Activated CD4-positive, alpha-beta T cell treated with anti-CD3 and anti-CD28 coated beads, Interleukin-2, Interleukin-4, amounts not matched to agents 100 ng/mL and 50 ng/mL, durations not matched to agents 16 hours and 8 hours (primary cell): ENCODE measurements at regions not wholly inside any gene's neighbourhood (a gene's known extent, or its start where the extent isn't known, plus 50 kb on each side); places are given as distances from the start of the nearest gene placed in this dataset.

ENCODE experiments used
- DNase-seq: peaks from one replicate; pipeline ENCODE4 v3.0.0-alpha.2; 2020; ENCODE audit warnings: low spot score

DNA sequence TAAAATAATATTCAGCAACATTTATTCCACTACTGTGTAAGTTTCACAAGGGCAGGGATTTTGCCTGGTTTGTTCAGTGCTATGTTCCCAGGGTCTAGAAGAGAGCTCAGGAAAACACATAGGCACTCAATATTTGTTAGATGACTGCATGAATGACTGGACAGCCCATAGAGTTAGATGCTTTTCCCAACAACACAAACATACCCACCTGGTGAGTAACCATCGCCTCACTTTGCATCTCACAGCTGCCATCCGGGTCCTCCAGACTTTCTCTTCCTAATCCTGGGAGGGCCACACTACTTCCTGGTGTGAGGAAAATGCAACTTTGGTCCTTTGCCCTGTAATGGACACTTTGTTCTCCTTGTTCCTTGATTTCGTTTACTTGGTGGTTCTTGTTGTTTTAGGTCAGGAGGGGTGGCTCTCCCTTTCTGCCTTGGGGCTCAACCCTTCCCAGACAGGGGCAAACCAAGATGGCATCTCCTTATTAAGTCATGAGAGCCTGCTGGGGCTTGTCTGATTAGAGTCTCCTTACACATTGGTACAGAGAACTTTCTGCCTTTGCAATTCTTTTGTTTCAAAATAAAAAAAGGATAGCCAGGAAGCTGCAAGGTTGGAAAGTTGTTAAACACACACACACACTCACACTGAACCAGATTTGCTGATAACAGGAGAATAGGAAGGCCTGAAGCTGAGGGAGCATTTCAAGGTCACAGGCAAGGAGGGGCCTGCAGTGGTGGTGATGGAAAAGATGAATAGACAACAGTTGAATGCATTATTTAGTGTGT lies 190.6 kb downstream of the MID1IP1 start:
- DNase-seq, result no peak

GRCh38 chrX:38992441-38993096 lies 191.3 kb downstream of the MID1IP1 start:
- no peak for DNase-seq

DNA sequence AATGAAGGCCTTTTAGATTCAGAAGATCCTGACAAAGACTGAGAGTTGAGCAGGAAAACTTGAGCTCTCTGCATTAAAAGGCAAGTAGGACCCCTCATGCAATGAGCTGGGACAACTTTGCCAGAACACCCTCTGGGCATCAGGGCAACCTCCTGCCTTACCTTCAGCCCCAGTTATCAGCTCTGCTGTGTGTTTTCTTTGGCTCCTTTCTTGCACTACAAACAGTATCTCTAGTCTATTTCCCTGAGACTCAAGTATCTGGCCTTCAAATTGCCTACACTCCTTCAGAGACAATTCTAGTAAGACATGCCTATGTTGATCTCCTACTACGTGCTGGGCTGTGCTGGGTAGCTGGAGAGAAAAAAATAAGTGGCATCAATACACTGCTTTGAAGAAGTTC lies 192.2 kb downstream of the MID1IP1 start:
- no peak for DNase-seq

GRCh38 chrX:38999099-38999498 lies 197.8 kb downstream of the MID1IP1 start:
- no peak for DNase-seq

GRCh38 chrX:38999967-39000745 lies 198.9 kb downstream of the MID1IP1 start:
- DNase-seq, result no peak

GRCh38 chrX:39000802-39001201 lies 199.5 kb downstream of the MID1IP1 start:
- no peak for DNase-seq

GRCh38 chrX:39002466-39002865 lies 201.2 kb downstream of the MID1IP1 start:
- DNase-seq, result no peak

GRCh38 chrX:39008549-39008948 lies 207.3 kb downstream of the MID1IP1 start:
- DNase-seq, result no peak

DNA sequence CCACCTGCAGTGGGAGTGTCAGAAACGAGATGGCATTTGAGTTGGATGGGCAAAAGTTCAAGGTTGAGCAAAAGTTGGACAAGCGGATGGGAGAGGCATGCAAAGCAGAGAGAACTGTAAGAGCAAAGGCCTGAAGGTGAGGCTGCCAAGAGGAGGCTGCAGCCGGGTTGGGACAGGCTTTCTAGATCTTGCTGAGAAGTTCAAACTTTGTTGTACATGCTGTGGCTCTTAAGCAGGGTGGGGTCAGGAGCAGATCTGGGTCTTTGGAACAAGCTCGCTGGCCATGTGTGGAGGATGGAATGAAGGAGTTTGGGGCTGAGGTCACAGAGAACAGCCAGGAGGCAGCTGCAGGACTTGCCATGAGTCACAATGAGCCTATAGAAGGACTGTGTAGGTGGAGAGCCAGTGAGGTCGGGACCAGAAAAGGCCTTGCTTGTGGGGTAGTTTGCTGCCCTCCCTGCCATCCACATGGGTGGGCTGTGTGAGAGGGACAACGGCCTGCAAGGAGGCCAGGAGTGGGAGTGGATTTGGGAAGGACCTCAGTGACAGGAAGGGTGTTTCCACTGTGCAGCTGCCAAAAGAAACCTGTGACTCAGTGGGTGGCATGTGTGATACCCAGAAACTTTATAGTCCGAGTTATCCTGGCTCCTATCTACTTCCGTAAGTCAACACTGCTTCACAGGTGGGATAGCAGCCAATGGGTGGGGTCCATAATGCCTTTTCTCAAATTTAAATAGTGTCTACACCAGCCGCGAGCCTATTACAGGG lies 210.4 kb downstream of the MID1IP1 start:
- no peak for DNase-seq

DNA sequence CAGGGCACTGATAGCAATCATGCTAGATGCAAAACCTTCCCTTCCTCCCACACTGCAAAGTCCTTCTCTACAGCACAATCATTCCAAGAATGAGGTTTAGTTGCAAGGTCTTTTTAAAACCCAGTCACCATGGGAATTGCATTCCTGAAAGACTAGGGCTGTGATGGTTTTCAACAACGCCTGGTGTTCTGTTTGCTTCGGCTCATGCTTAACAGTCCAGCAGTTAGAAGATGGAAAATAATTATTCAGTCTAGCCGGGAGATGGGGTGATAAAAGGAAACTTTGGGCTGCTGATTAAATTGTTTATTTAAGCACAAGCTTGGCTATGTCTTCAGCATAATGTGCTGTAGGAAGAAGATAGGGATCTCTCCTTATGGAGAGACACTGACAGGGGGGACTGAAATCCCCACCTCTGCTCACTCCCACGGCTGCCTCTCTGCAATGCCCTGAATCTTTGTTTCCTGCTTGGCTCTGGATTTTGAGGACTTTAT lies 211.4 kb downstream of the MID1IP1 start:
- DNase-seq, result no peak

DNA sequence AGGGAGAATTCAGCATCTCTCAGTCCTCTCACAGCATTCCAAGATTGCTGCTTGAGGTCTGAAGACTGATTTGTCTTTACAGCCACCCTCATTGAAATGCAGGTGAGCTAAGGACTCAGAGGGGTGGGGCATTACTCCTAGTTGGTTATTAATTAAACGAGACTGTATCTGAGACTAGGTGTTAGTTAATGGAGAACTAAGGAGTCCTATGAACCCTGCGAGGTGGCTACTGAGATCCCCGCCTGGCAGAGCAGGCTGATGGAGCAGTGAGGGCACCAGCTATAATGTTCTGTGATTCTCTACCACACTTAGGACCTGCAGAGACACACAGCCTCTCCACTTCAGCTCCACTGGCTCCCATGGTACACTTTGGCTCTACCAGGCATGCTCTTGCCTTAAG lies 215.3 kb downstream of the MID1IP1 start:
- DNase-seq, result no peak

GRCh38 chrX:39017077-39017476 lies 215.8 kb downstream of the MID1IP1 start:
- DNase-seq, result no peak

DNA sequence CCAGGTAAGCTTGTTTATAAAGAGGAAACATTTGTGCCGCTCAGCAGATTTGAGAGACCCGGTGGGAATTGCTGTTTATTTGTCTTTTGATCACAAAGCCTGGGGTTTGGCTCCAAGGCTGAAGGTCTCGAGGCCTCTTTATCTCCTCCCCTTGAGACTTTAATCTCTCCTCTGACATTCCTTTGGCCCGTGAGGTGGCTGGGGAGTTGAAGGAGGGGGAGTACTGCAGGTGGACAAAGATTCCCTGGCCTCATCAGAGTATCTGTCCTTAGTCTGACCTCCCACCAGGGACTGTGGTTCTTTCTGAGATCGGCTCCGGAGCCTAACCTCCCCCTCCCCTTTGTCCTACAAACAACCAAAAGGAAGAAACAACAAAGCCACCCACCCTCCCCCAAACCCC lies 216.5 kb downstream of the MID1IP1 start:
- no peak for DNase-seq

- DNase-seq, result no peak
Observed at GRCh38 chrX:39018541-39018940, 217.3 kb downstream of the MID1IP1 start.

DNA sequence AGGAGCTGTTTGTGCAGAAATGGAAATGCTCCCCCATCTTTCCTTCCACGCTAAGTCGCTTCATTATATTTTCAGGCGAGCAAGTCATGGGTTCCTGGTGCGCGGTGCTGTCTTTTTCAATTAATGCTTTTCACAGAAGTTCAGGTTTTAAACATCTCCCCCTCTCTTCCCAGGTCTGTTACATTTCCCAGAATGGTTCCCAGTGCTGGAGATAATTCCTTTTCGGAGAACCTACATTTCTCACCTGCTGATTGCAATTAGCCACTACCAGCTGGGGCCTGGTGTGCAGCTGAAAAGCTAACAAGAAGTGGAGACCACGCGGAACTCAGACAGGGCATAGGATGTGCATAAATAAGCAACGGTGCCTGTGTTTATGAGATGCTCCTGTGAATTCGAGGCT lies 217.8 kb downstream of the MID1IP1 start:
- no peak for DNase-seq

DNA sequence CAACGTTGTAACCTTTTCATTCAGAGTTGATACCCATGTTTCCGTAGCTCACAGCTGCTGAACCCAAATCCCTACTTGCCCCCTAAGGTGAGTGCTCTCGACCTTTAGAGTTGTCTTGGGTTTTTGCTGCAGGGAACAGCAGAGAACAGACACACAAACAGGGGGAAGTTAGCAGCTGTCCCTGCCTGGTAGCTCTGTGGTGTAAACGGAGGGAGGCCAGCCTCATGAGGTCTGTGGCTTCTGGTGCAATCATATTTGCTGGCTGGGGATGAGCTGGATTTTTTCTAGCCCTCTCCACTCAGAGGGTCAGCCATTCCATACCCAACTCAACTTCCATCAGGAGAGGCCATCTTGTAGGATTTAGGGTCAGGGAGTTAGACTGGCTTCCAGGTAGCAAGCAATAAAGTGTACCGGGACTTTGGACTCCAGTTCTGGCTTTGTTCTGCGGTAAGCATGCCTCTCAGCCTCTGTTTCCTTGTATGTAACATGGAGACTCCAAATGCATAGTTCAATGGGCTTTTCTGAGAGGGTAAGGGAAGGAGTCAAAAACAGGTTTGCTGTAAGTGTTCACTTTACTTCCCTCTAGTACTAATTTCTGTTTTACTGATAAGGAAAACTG lies 218.9 kb downstream of the MID1IP1 start:
- DNase-seq, result no peak

DNA sequence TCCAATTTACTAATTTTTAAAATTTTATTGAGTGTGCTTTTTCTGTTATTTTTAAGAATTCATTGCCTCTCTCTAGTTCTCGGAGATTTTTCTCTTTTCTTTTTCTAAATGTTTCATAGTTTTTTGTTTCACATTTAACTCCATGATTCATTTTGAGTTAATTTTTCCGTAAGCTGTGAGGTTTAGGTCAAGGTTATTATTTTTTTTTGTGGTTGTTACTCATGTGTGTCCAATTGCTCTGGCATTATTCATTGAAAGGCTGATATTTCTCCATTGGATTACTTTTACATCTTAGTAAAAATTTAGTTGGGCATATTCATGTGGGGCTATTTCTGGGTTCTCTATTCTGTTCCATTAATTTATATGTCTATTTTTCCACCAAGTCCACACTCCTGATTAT lies 220.8 kb downstream of the MID1IP1 start:
- no peak for DNase-seq

- DNase-seq, result no peak
Observed at GRCh38 chrX:39029221-39029620, 228.0 kb downstream of the MID1IP1 start.

- DNase-seq, result no peak
Observed at GRCh38 chrX:39030636-39031035, 229.4 kb downstream of the MID1IP1 start.

DNA sequence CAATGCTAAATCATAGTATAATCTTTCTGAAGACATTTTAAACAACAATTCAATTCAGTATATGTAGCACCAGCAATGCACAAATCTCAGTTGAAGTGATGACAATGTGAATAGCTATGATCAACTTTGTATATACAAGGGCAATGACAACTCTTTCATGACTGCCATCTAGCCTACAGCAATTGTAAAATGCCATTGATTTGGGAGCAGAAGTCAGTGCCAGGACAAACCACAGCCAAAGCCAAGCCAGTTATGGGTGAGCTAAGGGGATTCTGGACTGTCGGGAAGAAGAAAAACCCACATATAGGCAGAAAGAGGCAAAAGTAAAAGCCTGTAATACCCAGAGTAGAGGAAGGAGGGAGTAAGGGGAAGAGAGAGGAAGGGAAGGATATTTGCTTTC lies 238.6 kb downstream of the MID1IP1 start:
- no peak for DNase-seq

- DNase-seq, result no peak
Observed at GRCh38 chrX:39043838-39044550, 242.7 kb downstream of the MID1IP1 start.
